ENCODE measurements at regions not wholly inside any gene's neighbourhood (a gene's known extent, or its start where the extent isn't known, plus 50 kb on each side); places are given as distances from the start of the nearest gene placed in this dataset.

DNA sequence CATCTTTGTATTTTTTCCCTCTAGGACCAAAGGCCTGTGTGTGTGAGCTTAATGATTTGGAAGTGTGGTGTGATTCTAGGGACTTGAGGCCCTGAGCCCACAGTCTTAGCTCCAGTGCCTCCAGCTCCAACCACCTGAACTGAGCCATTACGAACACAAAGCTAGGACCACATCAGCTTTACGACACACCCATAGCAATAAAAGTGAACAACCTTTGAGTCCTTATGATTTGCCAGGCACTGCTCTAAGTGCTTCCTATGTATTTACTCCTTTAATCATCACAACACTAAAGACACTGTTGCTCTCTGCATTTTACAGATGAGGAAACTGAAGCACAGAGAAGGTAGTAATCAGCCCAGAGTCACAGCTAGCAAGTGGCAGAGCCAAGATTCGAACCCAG lies 126.4 kb downstream of the EHF start:
- H3K36me3 Mint-ChIP-seq (ENCODE audit: low read depth): peaks cover 16% of the 10 kb centered on the region
- peaks cover 4% of the 10 kb centered on the region for H3K4me1 Mint-ChIP-seq
- TF ChIP-seq, protein P1, sequence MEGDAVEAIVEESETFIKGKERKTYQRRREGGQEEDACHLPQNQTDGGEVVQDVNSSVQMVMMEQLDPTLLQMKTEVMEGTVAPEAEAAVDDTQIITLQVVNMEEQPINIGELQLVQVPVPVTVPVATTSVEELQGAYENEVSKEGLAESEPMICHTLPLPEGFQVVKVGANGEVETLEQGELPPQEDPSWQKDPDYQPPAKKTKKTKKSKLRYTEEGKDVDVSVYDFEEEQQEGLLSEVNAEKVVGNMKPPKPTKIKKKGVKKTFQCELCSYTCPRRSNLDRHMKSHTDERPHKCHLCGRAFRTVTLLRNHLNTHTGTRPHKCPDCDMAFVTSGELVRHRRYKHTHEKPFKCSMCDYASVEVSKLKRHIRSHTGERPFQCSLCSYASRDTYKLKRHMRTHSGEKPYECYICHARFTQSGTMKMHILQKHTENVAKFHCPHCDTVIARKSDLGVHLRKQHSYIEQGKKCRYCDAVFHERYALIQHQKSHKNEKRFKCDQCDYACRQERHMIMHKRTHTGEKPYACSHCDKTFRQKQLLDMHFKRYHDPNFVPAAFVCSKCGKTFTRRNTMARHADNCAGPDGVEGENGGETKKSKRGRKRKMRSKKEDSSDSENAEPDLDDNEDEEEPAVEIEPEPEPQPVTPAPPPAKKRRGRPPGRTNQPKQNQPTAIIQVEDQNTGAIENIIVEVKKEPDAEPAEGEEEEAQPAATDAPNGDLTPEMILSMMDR (conservative IDR thresholded peaks at IDR 0.05): no peak
- H3K4me3 Mint-ChIP-seq: no peak overlapping the region
- DNase-seq (ENCODE audit: low read depth, low spot score): no peak
- H3K27me3 Mint-ChIP-seq (ENCODE audit: low read depth): no peaks in the 10 kb centered on the region
- peaks cover under 1% of the 10 kb centered on the region for H3K9me3 Mint-ChIP-seq
- H3K27ac Mint-ChIP-seq (ENCODE audit: unreplicated experiment): no peak overlapping the region

DNA sequence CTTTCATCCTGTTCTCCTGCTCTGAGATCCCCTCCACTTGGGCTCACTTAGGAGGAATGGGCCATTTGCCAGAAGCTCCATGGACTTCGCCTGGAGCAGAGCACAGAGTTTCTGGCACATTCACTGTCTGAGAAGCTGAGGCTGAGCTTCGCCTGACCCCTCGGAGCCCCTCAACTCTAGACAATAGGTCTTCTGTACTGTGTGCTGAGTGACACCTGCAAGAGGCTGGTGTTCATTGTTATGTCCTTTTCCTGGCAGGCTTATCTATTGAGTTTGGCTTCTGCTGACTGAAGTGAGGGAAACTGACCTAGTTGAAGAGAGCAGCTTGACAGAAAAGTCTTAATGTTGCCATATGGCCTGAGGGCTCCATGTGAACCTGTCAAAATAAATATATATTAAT lies 124.3 kb downstream of the EHF start:
- Mint-ChIP-seq H3K4me3 (no peak overlapping the region), H3K9me3 (peaks cover 12% of the 10 kb centered on the region), H3K36me3 (ENCODE audit: low read depth) (peaks cover 28% of the 10 kb centered on the region), H3K27ac (ENCODE audit: unreplicated experiment) (peak overlapping the region; percentile 85), H3K27me3 (ENCODE audit: low read depth) (no peaks in the 10 kb centered on the region), H3K4me1 (peaks cover 4% of the 10 kb centered on the region)
- DNase-seq (ENCODE audit: low read depth, low spot score): no peak
- TF ChIP-seq, protein P1 (conservative IDR thresholded peaks at IDR 0.05): no peak

DNA sequence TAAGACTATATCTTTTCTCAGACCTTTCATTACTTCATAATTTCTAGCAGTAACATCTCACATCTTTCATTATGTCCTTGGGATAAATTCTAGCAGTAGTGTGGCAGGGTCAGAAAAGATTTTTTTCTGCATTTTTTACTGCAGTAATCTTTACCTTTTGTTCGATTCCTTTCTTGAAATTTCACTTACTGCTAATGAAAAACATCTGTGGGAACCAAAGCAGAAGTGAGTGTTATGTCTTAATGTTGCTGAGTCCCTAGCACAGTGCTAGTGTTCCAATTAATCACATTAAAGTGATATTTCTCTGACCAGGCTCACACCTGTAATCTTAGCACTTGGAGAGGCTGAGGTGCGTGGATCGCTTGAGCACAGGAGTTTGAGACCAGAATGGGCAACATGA lies 123.6 kb downstream of the EHF start:
- no peaks in the 10 kb centered on the region for H3K27me3 Mint-ChIP-seq (ENCODE audit: low read depth)
- H3K9me3 Mint-ChIP-seq: peaks cover 12% of the 10 kb centered on the region
- TF ChIP-seq, protein P1 (conservative IDR thresholded peaks at IDR 0.05): no peak
- H3K36me3 Mint-ChIP-seq (ENCODE audit: low read depth): peaks cover 29% of the 10 kb centered on the region
- H3K27ac Mint-ChIP-seq (ENCODE audit: unreplicated experiment): peak overlapping the region; percentile 59
- no peak for DNase-seq (ENCODE audit: low read depth, low spot score)
- no peak overlapping the region for H3K4me3 Mint-ChIP-seq
- H3K4me1 Mint-ChIP-seq: peaks cover 4% of the 10 kb centered on the region

- Mint-ChIP-seq H3K9me3 (peaks cover 29% of the 10 kb centered on the region), H3K27ac (ENCODE audit: unreplicated experiment) (no peak overlapping the region), H3K4me3 (no peak overlapping the region), H3K4me1 (no peaks in the 10 kb centered on the region), H3K36me3 (ENCODE audit: low read depth) (peaks cover 68% of the 10 kb centered on the region), H3K27me3 (ENCODE audit: low read depth) (no peaks in the 10 kb centered on the region)
- no peak for DNase-seq (ENCODE audit: low read depth, low spot score)
- TF ChIP-seq, protein P1 (conservative IDR thresholded peaks at IDR 0.05): no peak
Measured at GRCh38 chr11:34738237-34738636, 117.3 kb downstream of the EHF start.

GRCh38 chr11:34732831-34733230 lies 111.9 kb downstream of the EHF start:
- TF ChIP-seq, protein P1 (conservative IDR thresholded peaks at IDR 0.05): no peak
- H3K4me3 Mint-ChIP-seq: no peak overlapping the region
- H3K27ac Mint-ChIP-seq (ENCODE audit: unreplicated experiment): no peak overlapping the region
- H3K9me3 Mint-ChIP-seq: peaks cover 16% of the 10 kb centered on the region
- no peak for DNase-seq (ENCODE audit: low read depth, low spot score)
- peaks cover 81% of the 10 kb centered on the region for H3K36me3 Mint-ChIP-seq (ENCODE audit: low read depth)
- no peaks in the 10 kb centered on the region for H3K27me3 Mint-ChIP-seq (ENCODE audit: low read depth)
- no peaks in the 10 kb centered on the region for H3K4me1 Mint-ChIP-seq

DNA sequence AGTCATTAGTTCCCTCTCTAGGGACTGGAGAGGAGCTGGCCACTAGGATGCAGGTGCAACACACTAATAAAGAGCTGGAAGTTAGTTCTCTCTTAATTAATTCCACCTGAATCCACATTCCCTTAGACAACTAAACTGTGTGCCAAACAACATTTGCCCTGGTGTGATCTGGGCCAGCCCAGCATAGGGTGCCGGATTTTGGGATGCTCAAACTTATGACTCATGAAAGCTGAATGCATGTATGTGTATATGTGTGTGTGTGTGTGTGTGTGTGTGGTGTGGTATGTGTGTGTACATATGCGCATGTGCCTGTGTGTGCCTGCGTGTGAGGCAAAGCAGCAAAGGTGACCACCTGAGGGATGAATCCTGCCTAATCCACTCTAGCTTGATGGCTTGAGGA lies 110.7 kb downstream of the EHF start:
- H3K36me3 Mint-ChIP-seq (ENCODE audit: low read depth): peaks cover 82% of the 10 kb centered on the region
- no peak overlapping the region for H3K4me3 Mint-ChIP-seq
- peaks cover 10% of the 10 kb centered on the region for H3K9me3 Mint-ChIP-seq
- DNase-seq (ENCODE audit: low read depth, low spot score): no peak
- H3K27me3 Mint-ChIP-seq (ENCODE audit: low read depth): no peaks in the 10 kb centered on the region
- TF ChIP-seq, protein P1 (conservative IDR thresholded peaks at IDR 0.05): no peak
- no peak overlapping the region for H3K27ac Mint-ChIP-seq (ENCODE audit: unreplicated experiment)
- no peaks in the 10 kb centered on the region for H3K4me1 Mint-ChIP-seq
